Endodermal cell (in vitro differentiated cells): ENCODE measurements at regions not wholly inside any gene's neighbourhood (a gene's known extent, or its start where the extent isn't known, plus 50 kb on each side); places are given as distances from the start of the nearest gene placed in this dataset.

Experiments
- DNase-seq: peaks from one replicate; pipeline ENCODE4 v3.0.0-alpha.2; 2017
- H3K27ac ChIP-seq: 2 replicates; pipeline ENCODE4 v1.5.1; 2013; ENCODE audit warnings: mild to moderate bottlenecking, low read depth, low read length, moderate library complexity
- H3K27me3 ChIP-seq: 2 replicates; pipeline ENCODE4 v1.6.1; 2013; ENCODE audit warnings: mild to moderate bottlenecking, low read length, moderate library complexity; ENCODE audit not compliant: insufficient read depth, control insufficient read depth, poor library complexity, severe bottlenecking
- H3K36me3 ChIP-seq: 2 replicates; pipeline ENCODE4 v1.7.0; 2013; ENCODE audit warnings: mild to moderate bottlenecking, low read length, moderate library complexity; ENCODE audit not compliant: control insufficient read depth, insufficient read depth
- H3K4me1 ChIP-seq: one replicate; pipeline ENCODE4 v1.7.0; 2013; ENCODE audit warnings: low read length; ENCODE audit not compliant: control insufficient read depth, insufficient read depth
- H3K4me3 ChIP-seq: 2 replicates; pipeline ENCODE4 v1.5.1; 2013; ENCODE audit warnings: mild to moderate bottlenecking, low read length, moderate library complexity
- H3K9ac ChIP-seq: 2 replicates; pipeline ENCODE4 v1.6.1; 2013; ENCODE audit warnings: mild to moderate bottlenecking, low read length, moderate library complexity; ENCODE audit not compliant: poor library complexity, severe bottlenecking; ENCODE audit errors: extremely low read depth
- H3K9me3 ChIP-seq: 2 replicates; pipeline ENCODE4 v1.6.1; 2013; ENCODE audit warnings: mild to moderate bottlenecking, low read length, moderate library complexity; ENCODE audit not compliant: control insufficient read depth
- H3K27ac Mint-ChIP-seq: 2 replicates; pipeline ENCODE4 v1.8.0; 2020; ENCODE audit warnings: mixed read lengths
- H3K27me3 Mint-ChIP-seq: 2 replicates; pipeline ENCODE4 v1.8.0; 2021; ENCODE audit warnings: mild to moderate bottlenecking, mixed read lengths; ENCODE audit not compliant: insufficient read depth
- H3K36me3 Mint-ChIP-seq: 2 replicates; pipeline ENCODE4 v1.8.0; 2020; ENCODE audit warnings: low read depth, mixed read lengths
- H3K4me1 Mint-ChIP-seq: 2 replicates; pipeline ENCODE4 v1.8.0; 2020; ENCODE audit warnings: mixed read lengths
- H3K4me3 Mint-ChIP-seq: 2 replicates; pipeline ENCODE4 v1.8.0; 2020; ENCODE audit warnings: mild to moderate bottlenecking, moderate library complexity, mixed read lengths
- H3K9me3 Mint-ChIP-seq: 2 replicates; pipeline ENCODE4 v1.8.0; 2020; ENCODE audit warnings: mild to moderate bottlenecking, mixed read lengths
- WGBS, 2 experiments: methylation state at CpG; one replicate each; pipeline versions ENCODE4 v1.1.5 to v1.1.7; 2013; ENCODE audit warnings: missing lambda C conversion rate in 2 of 2, mixed read lengths in 1 of 2; ENCODE audit not compliant: insufficient coverage in 1 of 2, insufficient read length in 1 of 2; 5-methylcytosine and 5-hydroxymethylcytosine counted together
- TF ChIP-seq, protein P1 (sequence below): fragments of 200-600 bp; sonication (generic); conservative IDR thresholded peaks from 2 replicates; pipeline ENCODE4 v1.5.0; 2021; ENCODE audit warnings: antibody characterized with exemption, mild to moderate bottlenecking

DNA sequence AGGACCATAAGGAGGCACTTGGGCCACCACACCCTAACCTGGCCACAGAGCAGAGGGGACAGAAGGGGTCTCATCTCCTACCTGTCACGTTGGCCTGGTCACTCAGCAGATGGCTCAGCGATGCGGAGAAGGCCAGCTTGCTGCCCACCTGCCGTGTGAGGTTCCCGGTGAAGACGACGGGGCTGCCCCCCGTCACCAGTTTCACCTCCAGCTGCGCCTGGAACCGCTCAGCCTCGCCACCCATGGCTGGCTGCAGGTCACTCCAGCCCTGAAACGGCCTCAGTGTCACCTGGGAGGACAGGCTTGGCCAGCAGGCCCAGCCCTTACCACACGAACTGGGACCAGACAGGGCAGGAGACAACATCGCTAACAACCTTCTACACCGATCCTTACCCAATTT, 116.8 kb downstream of the RMI2 start:
- Mint-ChIP-seq H3K27me3 (no peaks in the 10 kb centered on the region), H3K9me3 (no peaks in the 10 kb centered on the region)
- DNase-seq = no peak

DNA sequence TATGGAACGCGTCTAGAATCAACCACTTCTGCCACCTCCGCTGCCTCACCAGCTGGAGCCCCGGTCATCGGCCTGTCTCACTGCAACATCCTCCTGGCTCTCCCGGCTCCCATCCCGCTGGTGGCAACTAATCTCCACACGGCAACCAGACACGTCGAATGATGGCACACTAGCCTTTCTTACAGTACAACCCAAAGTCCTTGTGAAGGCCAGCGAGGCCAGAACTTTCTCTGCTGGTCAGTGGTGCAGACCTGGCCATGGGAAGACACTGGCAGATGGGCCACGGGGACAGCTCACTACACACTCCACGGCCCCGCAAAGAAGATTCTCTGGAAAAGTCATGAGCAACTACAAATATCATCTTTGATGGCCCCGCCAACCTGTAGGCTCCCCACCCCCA, 117.6 kb downstream of the RMI2 start:
- Histone ChIP-seq H3K4me1 (no peaks in the 10 kb centered on the region), H3K4me3 (no peak overlapping the region), H3K9ac (no peak overlapping the region), H3K27ac (no peak overlapping the region), H3K9me3 (no peaks in the 10 kb centered on the region), H3K27me3 (no peaks in the 10 kb centered on the region), H3K36me3 (no peaks in the 10 kb centered on the region)
- DNase-seq = no peak
- TF ChIP-seq, protein P1, sequence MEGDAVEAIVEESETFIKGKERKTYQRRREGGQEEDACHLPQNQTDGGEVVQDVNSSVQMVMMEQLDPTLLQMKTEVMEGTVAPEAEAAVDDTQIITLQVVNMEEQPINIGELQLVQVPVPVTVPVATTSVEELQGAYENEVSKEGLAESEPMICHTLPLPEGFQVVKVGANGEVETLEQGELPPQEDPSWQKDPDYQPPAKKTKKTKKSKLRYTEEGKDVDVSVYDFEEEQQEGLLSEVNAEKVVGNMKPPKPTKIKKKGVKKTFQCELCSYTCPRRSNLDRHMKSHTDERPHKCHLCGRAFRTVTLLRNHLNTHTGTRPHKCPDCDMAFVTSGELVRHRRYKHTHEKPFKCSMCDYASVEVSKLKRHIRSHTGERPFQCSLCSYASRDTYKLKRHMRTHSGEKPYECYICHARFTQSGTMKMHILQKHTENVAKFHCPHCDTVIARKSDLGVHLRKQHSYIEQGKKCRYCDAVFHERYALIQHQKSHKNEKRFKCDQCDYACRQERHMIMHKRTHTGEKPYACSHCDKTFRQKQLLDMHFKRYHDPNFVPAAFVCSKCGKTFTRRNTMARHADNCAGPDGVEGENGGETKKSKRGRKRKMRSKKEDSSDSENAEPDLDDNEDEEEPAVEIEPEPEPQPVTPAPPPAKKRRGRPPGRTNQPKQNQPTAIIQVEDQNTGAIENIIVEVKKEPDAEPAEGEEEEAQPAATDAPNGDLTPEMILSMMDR = no peak
- Mint-ChIP-seq H3K9me3 (no peaks in the 10 kb centered on the region), H3K4me1 (no peaks in the 10 kb centered on the region), H3K27ac (peak overlapping the region; percentile 16), H3K36me3 (no peaks in the 10 kb centered on the region), H3K27me3 (no peaks in the 10 kb centered on the region), H3K4me3 (no peak overlapping the region)
- WGBS, 2 experiments = 94 to 96% methylated on average over 8 to 15 of the region's 15 CpGs

More for the DNA sequence above, 116.8 kb downstream of the RMI2 start:
- H3K9me3 ChIP-seq = no peaks in the 10 kb centered on the region
- WGBS, 2 experiments = 89 to 96% methylated on average over 9 to 15 of the region's 15 CpGs
- Mint-ChIP-seq H3K4me1 (no peaks in the 10 kb centered on the region), H3K4me3 (no peak overlapping the region), H3K27ac (no peak overlapping the region), H3K36me3 (no peaks in the 10 kb centered on the region)
- H3K4me1 ChIP-seq = no peaks in the 10 kb centered on the region
- H3K27me3 ChIP-seq = no peaks in the 10 kb centered on the region
- H3K27ac ChIP-seq = no peak overlapping the region
- no peaks in the 10 kb centered on the region for H3K36me3 ChIP-seq
- no peak overlapping the region for H3K9ac ChIP-seq
- TF ChIP-seq, protein P1 = no peak
- H3K4me3 ChIP-seq = no peak overlapping the region

DNA sequence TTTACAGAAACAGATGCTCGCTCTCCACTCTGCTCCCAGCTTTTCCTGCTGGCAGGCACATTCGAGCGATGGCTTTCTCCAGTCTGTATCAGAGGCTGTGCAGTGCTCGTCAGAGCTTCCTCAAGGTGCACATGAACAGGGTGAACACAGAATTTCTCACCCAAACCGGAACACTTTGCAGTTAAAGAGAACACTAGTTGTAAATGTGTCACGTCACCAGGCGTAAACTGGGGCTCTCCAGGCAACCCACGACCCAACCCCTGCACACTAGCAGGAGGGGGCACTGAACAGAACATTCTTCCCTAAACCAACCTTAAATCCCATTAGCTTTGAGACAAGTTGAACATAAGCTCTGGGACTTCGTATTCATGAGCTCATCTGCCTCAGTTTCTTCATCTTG, 119.0 kb downstream of the RMI2 start:
- H3K27ac ChIP-seq = no peak overlapping the region
- Mint-ChIP-seq H3K27ac (no peak overlapping the region), H3K9me3 (no peaks in the 10 kb centered on the region), H3K4me1 (no peaks in the 10 kb centered on the region), H3K36me3 (no peaks in the 10 kb centered on the region), H3K4me3 (no peak overlapping the region), H3K27me3 (no peaks in the 10 kb centered on the region)
- DNase-seq = no peak
- TF ChIP-seq, protein P1 = no peak
- H3K4me1 ChIP-seq = no peaks in the 10 kb centered on the region
- H3K36me3 ChIP-seq = no peaks in the 10 kb centered on the region
- H3K27me3 ChIP-seq = no peaks in the 10 kb centered on the region
- no peaks in the 10 kb centered on the region for H3K9me3 ChIP-seq
- H3K9ac ChIP-seq = no peak overlapping the region
- H3K4me3 ChIP-seq = no peak overlapping the region
- WGBS, 2 experiments = 76 to 86% methylated on average over 9 of the region's 9 CpGs
